GM18498 (cell line): ENCODE measurements at regions not wholly inside any gene's neighbourhood (a gene's known extent, or its start where the extent isn't known, plus 50 kb on each side); places are given as distances from the start of the nearest gene placed in this dataset.
"Not testable (repeated sequence)": the region's sequence is repeated elsewhere in the genome, so short reads cannot be mapped to it uniquely, and the experiment has no call there.

Source experiments
- ATAC-seq: cut with Tn5 transposase; IDR thresholded peaks from one replicate; pipeline ENCODE4 v1.9.1; 2021; ENCODE audit warnings: mild to moderate bottlenecking, moderate library complexity; ENCODE audit not compliant: unreplicated experiment

GRCh38 chr4:155478336-155478835 lies 101.6 kb upstream of the MAP9 start:
- no peak for ATAC-seq

- no peak for ATAC-seq
Observed at GRCh38 chr4:155474758-155475157, 98.0 kb upstream of the MAP9 start.

- ATAC-seq: no peak
Observed at GRCh38 chr4:155473420-155474095, 96.8 kb upstream of the MAP9 start.

GRCh38 chr4:155468282-155468681 lies 91.5 kb upstream of the MAP9 start:
- ATAC-seq: no peak

GRCh38 chr4:155450676-155451075 lies 73.9 kb upstream of the MAP9 start:
- no peak for ATAC-seq

- ATAC-seq: no peak
Observed at GRCh38 chr4:155445306-155445705, 68.5 kb upstream of the MAP9 start.

GRCh38 chr4:155444721-155445120 lies 68.0 kb upstream of the MAP9 start:
- ATAC-seq: no peak

GRCh38 chr4:155442267-155443105 lies 65.7 kb upstream of the MAP9 start:
- peak; percentile 84 for ATAC-seq

GRCh38 chr4:155441475-155441874 lies 64.7 kb upstream of the MAP9 start:
- ATAC-seq: no peak

GRCh38 chr4:155439760-155440159 lies 63.0 kb upstream of the MAP9 start:
- not testable (repeated sequence) for ATAC-seq

GRCh38 chr4:155434904-155435303 lies 58.1 kb upstream of the MAP9 start:
- no peak for ATAC-seq

- no peak for ATAC-seq
Observed at GRCh38 chr4:155434366-155434765, 57.6 kb upstream of the MAP9 start.

GRCh38 chr4:155433636-155434360 lies 57.0 kb upstream of the MAP9 start:
- no peak for ATAC-seq

- ATAC-seq: no peak
Observed at GRCh38 chr4:155430895-155431795, 54.4 kb upstream of the MAP9 start.

- no peak for ATAC-seq
Observed at GRCh38 chr4:155428128-155428527, 51.4 kb upstream of the MAP9 start.

GRCh38 chr4:155426953-155427352 lies 50.2 kb upstream of the MAP9 start:
- ATAC-seq: no peak
